ENCODE measurements at regions not wholly inside any gene's neighbourhood (a gene's known extent, or its start where the extent isn't known, plus 50 kb on each side); places are given as distances from the start of the nearest gene placed in this dataset.
"Not testable (repeated sequence)": the region's sequence is repeated elsewhere in the genome, so short reads cannot be mapped to it uniquely, and the experiment has no call there.

GRCh38 chr11:71165771-71166170 is 86.6 kb downstream of the SHANK2 start:
- H3K27me3 ChIP-seq, result no peaks in the 10 kb centered on the region
- TF ChIP-seq POLR2A (IDR thresholded peaks at IDR 0.05) (no peak), CTCF (IDR thresholded peaks at IDR 0.05) (no peak)
- no peaks in the 10 kb centered on the region for H3K4me1 ChIP-seq
- no peak overlapping the region for H3K27ac ChIP-seq
- ATAC-seq (no peak), DNase-seq (no peak)
- H3K4me3 ChIP-seq, result no peak overlapping the region
- WGBS, 2 donors, result 89 to 91% methylated on average over 12 of the region's 12 CpGs
- H3K36me3 ChIP-seq (replicated peaks in 1 of 2; ENCODE audit: insufficient read depth in 1 of 2, low read depth in 2 of 2), result no peaks in the 10 kb centered on the region
- no peaks in the 10 kb centered on the region for H3K9me3 ChIP-seq
- intact Hi-C loops (cut with DNase I), result no loop called here

GRCh38 chr11:71164621-71165020 is 87.8 kb downstream of the SHANK2 start:
- DNase-seq (no peak), ATAC-seq (no peak)
- WGBS, 2 donors, result 82 to 84% methylated on average over 7 of the region's 7 CpGs
- H3K27ac ChIP-seq, result no peak overlapping the region
- intact Hi-C loops (cut with DNase I), result no loop called here
- H3K4me1 ChIP-seq, result no peaks in the 10 kb centered on the region
- no peaks in the 10 kb centered on the region for H3K9me3 ChIP-seq
- no peaks in the 10 kb centered on the region for H3K27me3 ChIP-seq
- H3K36me3 ChIP-seq (replicated peaks in 1 of 2; ENCODE audit: insufficient read depth in 1 of 2, low read depth in 2 of 2), result no peaks in the 10 kb centered on the region
- TF ChIP-seq CTCF (IDR thresholded peaks at IDR 0.05) (no peak), POLR2A (IDR thresholded peaks at IDR 0.05) (no peak)
- H3K4me3 ChIP-seq, result no peak overlapping the region

- Histone ChIP-seq H3K27ac (no peak overlapping the region), H3K27me3 (no peaks in the 10 kb centered on the region), H3K9me3 (no peaks in the 10 kb centered on the region), H3K4me3 (no peak overlapping the region), H3K36me3 (replicated peaks in 1 of 2; ENCODE audit: insufficient read depth in 1 of 2, low read depth in 2 of 2) (no peaks in the 10 kb centered on the region), H3K4me1 (no peaks in the 10 kb centered on the region)
- TF ChIP-seq POLR2A (IDR thresholded peaks at IDR 0.05) (no peak), CTCF (IDR thresholded peaks at IDR 0.05) (no peak)
- intact Hi-C loops (cut with DNase I), result no loop called here
- 98 to 100% methylated on average over 1 to 4 of the region's 4 CpGs for whole genome bisulfite sequencing, 2 donors
- DNase-seq (no peak), ATAC-seq (no peak)
Measured at GRCh38 chr11:71164186-71164585, 88.2 kb downstream of the SHANK2 start.

GRCh38 chr11:71163371-71163770 is 89.0 kb downstream of the SHANK2 start:
- Histone ChIP-seq H3K4me1 (no peaks in the 10 kb centered on the region), H3K36me3 (replicated peaks in 1 of 2; ENCODE audit: insufficient read depth in 1 of 2, low read depth in 2 of 2) (no peaks in the 10 kb centered on the region), H3K27me3 (no peaks in the 10 kb centered on the region), H3K4me3 (no peak overlapping the region), H3K9me3 (no peaks in the 10 kb centered on the region), H3K27ac (no peak overlapping the region)
- ATAC-seq, result no peak
- TF ChIP-seq POLR2A (IDR thresholded peaks at IDR 0.05) (no peak), CTCF (IDR thresholded peaks at IDR 0.05) (no peak)
- WGBS, 2 donors, result 64 to 67% methylated on average over 3 of the region's 3 CpGs
- intact Hi-C loops (cut with DNase I), result no loop called here
- no peak for DNase-seq

- ATAC-seq (no peak), DNase-seq (no peak)
- WGBS, 2 donors, result 90% methylated on average over 4 of the region's 4 CpGs
- Histone ChIP-seq H3K4me1 (peaks cover 6% of the 10 kb centered on the region), H3K9me3 (no peaks in the 10 kb centered on the region), H3K27ac (no peak overlapping the region), H3K27me3 (no peaks in the 10 kb centered on the region), H3K36me3 (replicated peaks in 1 of 2; ENCODE audit: insufficient read depth in 1 of 2, low read depth in 2 of 2) (no peaks in the 10 kb centered on the region), H3K4me3 (no peak overlapping the region)
- TF ChIP-seq CTCF (IDR thresholded peaks at IDR 0.05) (no peak), POLR2A (IDR thresholded peaks at IDR 0.05) (no peak)
- intact Hi-C loops (cut with DNase I), result no loop called here
Measured at GRCh38 chr11:71158936-71159335, 93.4 kb downstream of the SHANK2 start.

GRCh38 chr11:71157676-71158075 is 94.7 kb downstream of the SHANK2 start:
- peaks cover 15% of the 10 kb centered on the region for H3K4me1 ChIP-seq
- H3K4me3 ChIP-seq; intact Hi-C loops (cut with DNase I); H3K36me3 ChIP-seq (replicated peaks in 1 of 2; ENCODE audit: insufficient read depth in 1 of 2, low read depth in 2 of 2); H3K9me3 ChIP-seq; ATAC-seq; DNase-seq; H3K27me3 ChIP-seq; H3K27ac ChIP-seq: not testable (repeated sequence)
- WGBS, 2 donors, result 88 to 89% methylated on average over 5 of the region's 5 CpGs
